IPS-NIHi7 (cell line): ENCODE measurements at regions not wholly inside any gene's neighbourhood (a gene's known extent, or its start where the extent isn't known, plus 50 kb on each side); places are given as distances from the start of the nearest gene placed in this dataset.

Source experiments
- DNase-seq: peaks from one replicate; pipeline ENCODE4 v3.0.0; 2012; ENCODE audit warnings: mixed read lengths; ENCODE audit errors: extremely low spot score

DNA sequence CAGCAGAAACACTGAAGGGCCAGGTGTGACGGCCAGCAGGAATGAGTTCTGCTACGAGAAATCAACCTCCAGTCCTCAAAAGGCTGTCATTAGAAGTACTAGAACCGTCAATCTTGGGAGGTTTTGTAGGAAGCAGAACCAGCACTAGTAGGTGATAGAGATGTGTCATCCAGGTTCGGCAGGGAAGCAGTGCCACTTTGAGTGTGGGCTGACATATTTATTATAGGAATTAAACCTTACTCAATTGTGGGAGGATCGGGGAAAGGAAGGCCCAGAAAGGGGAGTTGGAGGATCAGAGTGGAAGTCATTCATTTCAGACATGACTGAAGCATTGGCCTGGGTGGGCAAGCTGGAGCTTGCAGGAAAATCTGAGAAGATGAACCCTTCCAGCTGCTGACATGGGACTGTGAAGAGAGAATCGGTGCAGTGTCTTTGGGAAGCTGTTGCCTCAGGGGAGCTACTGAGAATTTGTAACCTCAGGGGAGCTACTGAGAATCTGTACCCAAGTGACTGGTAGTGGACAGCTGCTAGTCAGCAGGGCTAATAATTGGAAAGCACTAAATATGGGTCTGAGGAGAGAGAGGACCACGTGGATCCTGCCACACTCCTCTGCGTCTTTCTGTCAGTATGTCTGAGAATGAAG, 177.4 kb downstream of the SPRY1 start:
- no peak for DNase-seq

DNA sequence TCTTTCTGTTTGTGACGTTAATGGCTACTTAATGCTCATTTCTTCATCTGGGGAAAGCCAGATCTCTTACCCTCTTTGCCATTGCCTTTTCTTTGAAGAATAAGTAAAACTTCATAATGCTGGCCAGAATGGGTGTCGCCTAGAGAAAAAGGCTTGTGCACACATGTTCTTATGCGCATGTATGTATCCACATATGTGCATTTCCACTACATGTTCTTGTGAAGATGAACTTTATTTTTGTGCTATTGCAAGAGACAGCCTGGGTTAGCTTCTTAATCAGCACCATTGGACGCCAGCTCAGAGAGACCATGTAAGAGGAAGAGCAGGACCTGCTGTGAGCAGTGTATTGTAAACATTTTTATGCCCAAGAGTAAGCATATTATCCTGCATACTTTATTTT, 178.7 kb downstream of the SPRY1 start:
- DNase-seq: no peak

DNA sequence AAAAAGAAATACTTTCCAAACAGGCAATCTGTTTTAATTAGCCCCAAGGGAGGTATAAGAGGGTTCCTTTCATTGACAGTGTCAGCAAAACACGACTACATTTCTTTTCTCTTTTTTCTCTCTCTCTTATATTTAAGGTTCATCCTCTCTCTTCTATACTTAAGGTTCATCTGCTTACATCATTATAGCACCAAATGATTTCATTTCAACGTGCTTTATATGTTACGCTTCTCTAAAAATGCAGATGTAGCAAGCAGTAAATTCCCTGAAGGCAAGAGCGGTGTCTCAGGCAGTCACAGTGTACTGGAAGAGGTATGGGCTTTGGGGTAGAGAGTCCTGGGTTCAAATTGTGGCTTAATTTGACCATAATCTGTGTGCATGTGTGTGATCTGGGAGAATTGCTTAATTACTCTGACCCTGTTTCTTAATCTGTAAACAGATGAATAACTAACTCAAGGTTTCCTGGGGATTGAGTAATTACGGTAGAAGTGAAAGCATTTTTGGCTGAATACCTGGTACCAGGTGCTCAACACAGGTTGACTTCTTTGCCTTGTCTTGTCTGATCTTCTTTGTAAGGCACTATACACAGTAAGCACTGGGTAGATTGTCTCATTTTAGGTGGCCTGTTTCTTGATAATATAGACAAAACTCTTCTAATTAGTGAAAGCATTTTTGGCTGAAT, 180.8 kb downstream of the SPRY1 start:
- no peak for DNase-seq

DNA sequence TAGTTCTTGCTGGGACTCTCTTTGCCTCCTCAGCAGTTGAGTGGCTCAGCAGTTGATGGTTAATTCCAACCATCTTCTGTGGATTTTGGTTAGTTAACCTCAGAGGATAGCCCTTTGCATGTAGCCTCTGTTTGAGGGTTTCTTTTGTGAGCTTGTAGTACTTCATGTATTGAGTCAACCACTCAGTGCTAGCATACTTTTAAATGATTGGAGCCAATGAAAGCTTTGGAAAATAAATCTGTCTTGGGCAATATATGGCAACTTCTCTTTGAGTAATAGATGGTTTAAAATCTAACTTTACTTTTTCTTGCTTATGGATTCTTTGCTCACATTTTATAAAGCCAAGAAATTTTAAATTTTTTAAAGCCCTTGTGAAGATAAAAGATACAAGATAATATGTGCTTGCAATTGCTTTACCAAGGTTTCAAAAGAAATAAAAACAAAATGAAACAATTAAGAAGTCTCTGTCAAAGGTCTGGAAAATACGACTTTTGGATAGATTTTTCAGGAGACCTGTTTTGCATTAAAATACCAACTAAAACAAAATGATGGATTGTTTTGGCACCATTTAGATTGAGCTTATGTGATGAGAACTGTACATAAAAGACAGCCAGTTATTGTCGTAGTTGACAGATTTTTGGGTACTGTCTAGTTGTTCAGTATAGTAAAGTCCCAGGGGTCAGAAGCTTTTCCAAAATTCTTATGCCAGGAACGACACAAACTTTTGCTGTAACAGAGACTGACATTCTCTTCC, 181.9 kb downstream of the SPRY1 start:
- DNase-seq: no peak

DNA sequence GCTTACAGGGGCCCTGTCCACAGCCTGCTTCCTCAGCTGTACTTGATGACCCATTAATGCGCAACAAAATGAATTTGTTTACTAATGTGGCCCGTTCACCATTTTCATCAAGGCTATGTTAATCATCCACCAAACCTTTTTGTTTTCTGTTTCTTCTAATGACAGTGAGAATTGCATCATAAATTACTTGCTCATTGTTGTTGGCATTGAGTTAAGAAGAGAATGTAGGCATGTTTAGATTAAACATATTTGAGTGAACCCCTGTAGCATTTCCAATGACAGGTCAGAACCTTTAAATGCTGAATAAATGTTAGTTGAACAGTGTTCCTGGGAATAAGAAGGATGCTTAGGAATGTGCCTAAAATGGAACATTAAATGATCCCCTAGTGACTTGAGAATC, 183.4 kb downstream of the SPRY1 start:
- DNase-seq: no peak

DNA sequence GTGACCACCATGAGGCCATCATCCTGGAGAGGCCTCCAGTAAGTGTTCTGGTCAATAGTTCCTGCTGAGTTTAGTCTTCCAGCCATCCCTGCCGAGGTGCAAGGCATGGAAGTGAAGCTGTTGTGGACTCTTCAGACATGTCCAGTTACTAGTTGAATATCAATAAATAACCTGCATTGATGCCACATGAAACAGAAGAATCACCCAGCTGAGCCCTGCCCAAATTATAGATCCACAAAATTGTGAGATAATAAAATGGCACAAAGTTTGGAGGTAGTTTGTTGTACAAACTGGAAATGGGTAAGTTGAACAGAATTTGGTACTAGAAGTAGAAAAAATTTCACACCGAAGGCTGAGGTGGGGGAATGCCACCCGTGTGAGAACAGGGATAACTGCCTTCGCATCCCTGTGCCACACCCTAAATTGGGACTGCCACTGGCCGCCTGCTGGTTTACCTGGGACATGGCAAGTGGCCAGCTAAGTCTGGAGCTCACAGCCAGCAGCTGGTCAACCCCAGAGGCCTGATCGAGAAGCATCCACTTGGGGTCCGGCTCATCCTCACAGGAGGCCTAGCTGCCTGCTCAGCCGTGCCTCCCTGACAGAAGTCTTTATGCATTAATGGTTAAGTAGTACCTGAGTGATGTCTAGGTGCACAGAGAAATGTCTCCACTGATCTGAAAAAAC, 184.5 kb downstream of the SPRY1 start:
- DNase-seq: no peak

DNA sequence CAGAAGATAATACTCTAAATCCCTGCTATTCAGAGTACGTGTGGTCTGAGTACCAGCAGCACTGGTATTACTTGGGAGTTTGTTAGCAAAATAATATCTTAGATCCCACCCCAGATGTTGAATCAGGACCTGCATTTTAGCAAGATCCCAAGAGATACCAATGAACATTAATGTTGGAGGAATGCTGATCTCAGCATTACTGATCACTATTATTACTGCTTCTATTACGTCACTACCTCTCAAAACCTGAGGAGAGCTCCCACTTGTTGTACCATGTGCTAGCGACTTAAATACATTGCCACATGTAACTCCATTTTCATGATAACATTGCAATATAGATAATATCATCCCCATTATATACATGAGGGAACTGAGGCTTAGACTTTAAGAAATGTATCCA, 185.2 kb downstream of the SPRY1 start:
- no peak for DNase-seq

DNA sequence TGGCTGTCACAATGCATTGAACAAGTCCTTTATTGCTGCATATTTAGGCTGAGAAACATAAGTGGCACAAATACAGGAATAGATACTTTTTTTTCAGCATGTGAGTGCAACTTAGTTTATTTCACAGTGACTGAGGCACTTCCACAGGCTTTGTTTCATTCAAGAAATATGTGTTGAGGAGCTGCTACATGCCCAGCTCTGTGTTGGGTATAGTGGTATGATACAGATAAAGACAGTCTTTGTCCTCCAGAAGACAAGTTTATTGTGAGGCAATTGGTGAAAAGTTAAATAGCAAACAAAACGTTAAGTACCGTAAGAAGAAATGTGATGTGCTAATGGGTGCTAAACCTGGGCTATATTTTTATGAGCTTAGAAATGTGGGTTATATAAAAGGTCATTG, 186.4 kb downstream of the SPRY1 start:
- no peak for DNase-seq

DNA sequence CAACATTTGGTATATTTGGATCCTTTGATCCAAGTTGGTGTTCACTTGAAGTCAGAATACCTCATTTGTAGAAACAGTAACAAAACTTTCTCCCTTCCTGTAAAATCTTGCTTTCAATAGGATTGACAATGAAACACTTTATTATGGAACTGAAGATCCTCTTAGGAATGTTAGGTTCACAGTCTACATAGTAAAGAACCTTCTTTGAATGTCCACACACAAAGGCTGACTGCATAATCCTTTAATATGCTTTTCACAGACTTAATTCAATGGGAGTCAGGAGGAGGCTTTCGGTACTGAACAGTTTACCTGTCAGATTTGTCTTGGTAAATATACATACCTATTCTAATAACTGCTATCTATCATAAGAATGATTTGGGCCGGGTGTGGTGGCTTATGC, 188.5 kb downstream of the SPRY1 start:
- no peak for DNase-seq

DNA sequence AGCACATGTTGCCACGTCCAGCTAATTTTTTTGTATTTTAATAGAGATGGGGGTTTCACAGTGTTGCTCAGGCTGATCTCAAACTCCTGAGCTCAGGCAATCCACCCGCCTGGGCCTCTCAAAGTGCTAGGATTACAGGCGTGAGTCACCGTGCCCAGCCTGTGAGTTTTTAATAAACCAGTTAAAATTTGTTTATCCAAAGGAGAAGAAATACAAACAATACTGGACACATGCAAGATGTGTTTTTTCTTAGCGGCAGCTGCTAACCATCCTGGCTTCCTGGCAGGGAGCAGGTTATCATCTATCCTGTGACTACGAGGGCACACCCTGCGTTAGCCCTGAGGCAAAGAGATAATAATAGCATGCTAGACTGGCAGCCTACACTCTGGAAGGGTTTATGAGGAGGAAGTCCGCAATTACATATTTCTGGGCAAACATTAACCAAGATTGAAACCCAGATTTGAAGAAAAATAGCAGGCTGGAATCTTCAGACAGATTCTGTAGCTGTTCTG, 191.4 kb downstream of the SPRY1 start:
- DNase-seq: no peak

DNA sequence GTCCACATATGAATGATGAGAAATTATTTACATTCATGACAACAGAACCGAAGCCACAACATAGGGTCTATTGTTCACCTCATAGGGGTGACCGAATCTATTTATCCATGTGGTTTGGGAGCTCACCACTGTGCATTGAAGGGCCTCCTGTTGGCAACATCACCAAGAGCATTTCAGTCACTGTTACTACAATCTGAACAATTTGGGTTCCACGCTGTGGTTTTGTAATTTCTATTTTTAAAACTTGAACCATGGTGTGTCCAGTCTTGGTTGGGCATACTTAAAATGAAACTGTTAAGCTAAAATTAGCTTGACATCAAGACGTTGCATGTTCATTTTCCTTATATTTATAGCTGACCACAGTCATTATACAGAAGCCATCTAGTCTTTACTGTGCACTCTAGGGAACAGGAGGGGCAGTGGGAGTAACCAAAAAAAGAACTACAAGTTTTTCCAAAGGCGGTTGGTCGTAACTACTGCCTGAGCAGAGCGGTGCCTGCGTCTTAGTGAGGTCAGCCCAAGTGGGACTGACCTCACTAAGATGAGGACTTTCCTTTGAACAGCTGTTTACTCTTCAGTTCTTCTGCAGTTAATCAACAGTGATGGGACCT, 192.1 kb downstream of the SPRY1 start:
- DNase-seq: no peak

DNA sequence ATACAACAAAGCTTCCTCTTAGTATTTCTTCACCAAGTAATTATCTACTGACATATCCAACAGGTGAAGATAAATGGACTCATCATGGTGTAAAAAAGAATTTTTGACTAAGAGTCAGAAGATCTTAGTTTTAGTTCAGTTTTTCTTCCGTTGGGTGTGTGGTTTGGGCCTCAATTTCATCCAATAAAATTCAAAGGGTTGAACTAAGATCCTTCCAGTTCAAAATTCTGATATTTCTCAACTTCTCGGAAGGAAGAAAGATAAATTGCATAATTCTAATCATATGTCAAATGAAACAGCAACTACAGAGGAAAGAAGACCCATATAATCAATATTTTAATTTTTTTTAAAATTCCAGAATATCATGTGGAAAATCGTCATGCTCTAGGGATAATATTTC, 192.7 kb downstream of the SPRY1 start:
- DNase-seq: no peak

DNA sequence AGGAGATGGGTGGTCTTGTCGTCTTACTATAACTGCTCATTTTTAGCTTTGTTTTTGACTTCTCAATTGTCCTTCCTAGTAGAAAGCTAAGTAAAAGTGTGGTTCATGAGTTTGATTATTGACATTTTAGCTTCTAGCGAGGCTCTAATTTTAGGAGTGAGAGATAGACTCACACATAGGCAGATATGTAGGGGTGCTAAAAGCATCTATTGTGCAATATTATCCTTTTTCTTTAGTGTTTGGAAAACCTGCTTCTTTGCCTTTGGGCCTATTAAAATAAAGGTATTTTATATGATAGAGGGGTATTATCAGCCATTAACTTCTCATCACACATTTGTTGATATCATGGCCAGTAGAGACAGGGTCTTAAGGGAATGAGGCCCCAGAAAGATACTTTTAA, 195.3 kb downstream of the SPRY1 start:
- DNase-seq: no peak

DNA sequence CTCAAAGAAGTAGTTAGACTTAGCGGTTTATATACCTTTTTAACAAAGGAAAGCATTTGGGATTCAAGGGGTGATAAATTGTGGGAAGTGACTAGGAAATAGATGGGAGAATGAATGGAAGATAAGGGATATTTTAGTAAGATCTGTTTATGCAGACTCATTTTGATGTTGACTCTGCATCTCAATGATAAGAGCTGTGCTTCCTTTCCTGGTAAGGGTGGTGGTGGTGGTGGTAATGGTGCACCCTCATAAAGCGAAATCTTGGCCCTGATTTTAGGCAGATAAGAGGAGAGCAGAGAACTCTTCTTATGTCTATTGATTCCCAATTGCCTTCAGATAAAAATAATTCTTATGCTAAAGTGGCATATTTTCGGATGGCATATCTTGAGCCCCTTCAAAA, 197.1 kb downstream of the SPRY1 start:
- no peak for DNase-seq

DNA sequence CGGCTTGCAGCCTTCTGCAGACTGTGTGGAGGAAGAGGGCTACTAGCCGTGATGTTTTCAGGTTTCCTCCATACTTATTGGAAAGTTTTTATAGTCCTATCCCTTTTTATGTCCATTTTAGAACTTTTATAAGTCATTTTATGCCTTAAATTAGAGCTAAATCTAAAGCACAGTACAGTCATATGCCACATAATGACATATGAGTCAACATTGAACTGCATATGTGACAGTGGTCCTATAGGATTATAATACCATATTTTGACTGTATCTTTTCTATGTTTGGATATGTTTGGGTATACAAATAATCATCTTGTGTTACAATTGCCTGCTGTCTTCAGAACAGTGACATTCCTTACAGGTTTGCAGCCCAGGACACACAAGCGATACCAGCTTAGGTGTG, 200.2 kb downstream of the SPRY1 start:
- DNase-seq: no peak

DNA sequence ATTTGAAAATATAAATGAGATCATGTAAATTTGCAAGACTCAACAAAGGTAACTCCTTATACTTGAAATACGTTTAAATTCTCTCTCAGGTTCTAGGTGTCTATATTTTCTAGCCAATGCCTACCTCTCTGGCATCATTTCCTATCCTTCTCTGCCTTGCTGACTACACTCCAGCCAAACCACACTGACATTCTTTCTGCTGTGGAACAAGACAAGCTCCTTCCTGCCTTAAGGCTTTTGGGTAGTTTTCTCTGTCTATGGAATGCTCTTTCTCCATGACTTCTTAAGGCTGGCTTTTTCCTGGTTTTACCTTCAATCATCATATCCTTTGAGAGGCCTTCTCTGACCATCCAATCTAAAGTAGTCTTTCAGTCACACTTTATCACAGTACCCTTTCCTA, 201.0 kb downstream of the SPRY1 start:
- no peak for DNase-seq

DNA sequence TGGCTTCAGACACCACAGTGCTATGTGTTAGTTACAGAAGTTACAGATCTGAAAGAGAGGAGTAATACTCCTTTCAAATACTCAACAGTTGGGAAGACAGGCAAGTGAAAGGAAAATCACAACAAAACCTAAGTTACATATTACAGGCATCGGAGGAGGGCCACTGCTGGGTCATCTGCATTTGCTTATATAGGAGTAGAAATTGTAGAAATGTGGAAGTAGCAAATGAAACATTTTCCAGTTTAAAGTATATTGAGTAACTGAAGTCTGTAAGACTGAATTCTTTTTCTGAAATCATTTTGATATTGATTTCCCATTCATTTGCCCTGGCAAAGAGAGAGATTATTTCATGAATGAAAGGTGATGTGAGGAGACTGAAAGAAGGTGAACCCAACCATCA, 201.7 kb downstream of the SPRY1 start:
- DNase-seq: no peak

DNA sequence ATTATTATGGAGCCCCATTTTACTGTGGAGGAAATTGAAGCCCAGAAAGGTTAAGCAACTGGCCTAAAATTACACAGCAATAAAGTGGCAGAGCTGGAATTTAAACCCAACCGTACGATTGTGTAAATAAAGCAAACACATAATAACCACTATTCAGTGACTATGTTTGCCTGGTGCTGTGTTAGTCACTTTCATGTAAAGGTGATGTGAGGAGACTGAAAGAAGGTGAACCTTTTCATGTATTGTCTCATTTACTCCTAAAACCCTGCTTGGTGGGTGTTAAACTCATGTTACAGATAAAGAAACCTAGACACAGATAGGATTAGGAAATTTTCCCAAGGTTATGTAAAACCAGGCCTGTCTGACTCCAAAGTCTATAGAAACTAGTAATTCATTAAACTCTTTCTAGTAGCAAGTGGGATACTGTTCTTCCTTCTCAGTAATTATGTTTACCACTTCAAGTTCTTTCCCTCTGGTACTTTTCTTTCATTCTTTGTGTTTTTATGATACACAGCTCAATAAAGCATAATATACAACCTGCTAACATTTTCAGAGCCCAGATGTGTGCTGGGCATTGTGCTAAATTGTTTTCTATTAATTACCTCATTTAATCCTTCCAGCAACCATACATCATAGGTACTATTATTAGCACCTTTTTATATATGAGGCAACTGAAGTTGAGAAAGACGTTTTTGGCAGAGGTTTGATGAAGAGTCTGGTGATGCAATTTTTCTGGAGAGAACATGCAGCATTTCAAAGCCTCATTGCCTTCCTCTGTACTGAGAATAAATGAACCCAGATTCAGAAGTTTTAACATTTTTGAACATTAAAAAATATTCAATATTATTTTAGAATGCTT, 202.7 kb downstream of the SPRY1 start:
- no peak for DNase-seq

DNA sequence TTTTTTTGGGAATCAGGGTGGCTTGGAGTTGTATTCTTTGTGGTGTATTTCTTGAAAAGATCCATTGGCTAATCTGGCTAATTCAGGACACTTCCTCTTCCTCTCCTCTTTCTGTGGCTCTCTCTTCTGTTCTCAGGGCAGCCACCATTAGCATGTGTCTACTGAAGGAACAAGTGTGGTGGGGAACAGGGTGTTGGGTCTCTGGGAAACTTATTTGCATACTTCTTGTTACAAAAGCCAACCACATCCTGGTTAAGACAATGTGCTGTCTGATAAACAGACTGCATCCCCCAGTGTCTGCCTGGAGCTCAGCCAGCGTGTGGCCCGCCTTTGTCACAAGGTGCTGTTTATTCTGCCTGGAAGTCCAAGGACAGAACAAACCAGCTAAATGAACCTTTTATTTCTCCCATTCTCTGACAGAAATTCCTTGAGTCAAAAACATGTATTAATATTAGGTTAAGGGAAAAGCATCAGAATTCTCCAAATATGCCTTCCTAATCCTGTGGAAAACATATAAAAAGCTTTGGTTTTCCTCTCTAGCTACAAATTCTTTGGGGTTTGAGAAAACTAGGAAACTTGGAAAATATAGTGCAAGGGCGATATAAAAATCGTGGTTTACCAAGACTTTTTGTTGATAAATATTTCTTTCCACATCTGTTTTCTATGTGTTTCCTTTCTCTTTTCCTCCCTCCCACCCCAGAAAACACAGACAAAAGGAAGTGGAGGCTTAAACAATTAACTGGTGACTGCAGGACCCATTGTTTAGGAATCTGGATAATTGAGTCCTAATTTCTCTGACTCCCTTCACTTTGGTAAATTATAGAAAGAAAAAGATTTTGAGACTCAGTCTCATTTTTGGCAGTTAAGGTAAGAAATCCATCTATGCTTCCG, 203.6 kb downstream of the SPRY1 start:
- peak; percentile 68 for DNase-seq
